Smooth muscle cell (in vitro differentiated cells): ENCODE measurements at regions not wholly inside any gene's neighbourhood (a gene's known extent, or its start where the extent isn't known, plus 50 kb on each side); places are given as distances from the start of the nearest gene placed in this dataset.

Source experiments
- DNase-seq: peaks from one replicate; lab custom pipeline; 2025; ENCODE audit not compliant: unreplicated experiment; lab: John Stamatoyannopoulos, UW
- H2AFZ ChIP-seq: fragments of 200-600 bp; sonication (generic); 2 replicates; pipeline ENCODE4 v1.6.0; 2016; ENCODE audit warnings: antibody characterized with exemption, low read depth, mild to moderate bottlenecking
- H3F3A ChIP-seq: fragments of 200-600 bp; sonication (generic); 2 replicates; pipeline ENCODE4 v1.6.0; 2017; ENCODE audit warnings: antibody characterized with exemption, low read depth
- H3K27ac ChIP-seq: fragments of 200-600 bp; sonication (generic); 2 replicates; pipeline ENCODE4 v1.5.1; 2016; ENCODE audit warnings: low read depth, mild to moderate bottlenecking
- H3K27me3 ChIP-seq: fragments of 200-600 bp; sonication (generic); 2 replicates; pipeline ENCODE4 v1.6.1; 2016; ENCODE audit warnings: low read depth, mild to moderate bottlenecking
- H3K36me3 ChIP-seq: fragments of 200-600 bp; sonication (generic); 2 replicates; pipeline ENCODE4 v1.5.1; 2016; ENCODE audit warnings: low read depth
- H3K4me1 ChIP-seq: fragments of 200-600 bp; sonication (generic); 2 replicates; pipeline ENCODE4 v1.5.1; 2016; ENCODE audit warnings: low read depth
- H3K4me2 ChIP-seq: fragments of 200-600 bp; sonication (generic); 2 replicates; pipeline ENCODE4 v1.6.0; 2016; ENCODE audit warnings: mild to moderate bottlenecking
- H3K4me3 ChIP-seq: fragments of 200-600 bp; sonication (generic); 2 replicates; pipeline ENCODE4 v1.5.1; 2016; ENCODE audit warnings: mild to moderate bottlenecking
- H3K79me2 ChIP-seq: fragments of 200-600 bp; sonication (generic); 2 replicates; pipeline ENCODE4 v1.6.0; 2016; ENCODE audit warnings: low read depth, mild to moderate bottlenecking
- H3K9ac ChIP-seq: fragments of 200-600 bp; sonication (generic); 2 replicates; pipeline ENCODE4 v1.6.0; 2016; ENCODE audit warnings: low read depth
- H3K9me3 ChIP-seq: fragments of 200-600 bp; sonication (generic); replicated peaks from 2 replicates; pipeline ENCODE4 v1.5.1; 2016; ENCODE audit warnings: low read depth
- H4K20me1 ChIP-seq: fragments of 200-600 bp; sonication (generic); 2 replicates; pipeline ENCODE4 v1.6.0; 2016; ENCODE audit warnings: low read depth
- WGBS: methylation state at CpG from one replicate; pipeline ENCODE4 v1.1.7; 2016; ENCODE audit warnings: low lambda C conversion rate; 5-methylcytosine and 5-hydroxymethylcytosine counted together
- TF ChIP-seq, protein P1 (sequence below): fragments of 200-600 bp; sonication (generic); IDR thresholded peaks from 2 replicates; pipeline ENCODE4 v1.5.1; 2017; ENCODE audit warnings: borderline replicate concordance, mild to moderate bottlenecking, antibody characterized with exemption; ENCODE audit not compliant: insufficient read depth, poor library complexity, severe bottlenecking

DNA sequence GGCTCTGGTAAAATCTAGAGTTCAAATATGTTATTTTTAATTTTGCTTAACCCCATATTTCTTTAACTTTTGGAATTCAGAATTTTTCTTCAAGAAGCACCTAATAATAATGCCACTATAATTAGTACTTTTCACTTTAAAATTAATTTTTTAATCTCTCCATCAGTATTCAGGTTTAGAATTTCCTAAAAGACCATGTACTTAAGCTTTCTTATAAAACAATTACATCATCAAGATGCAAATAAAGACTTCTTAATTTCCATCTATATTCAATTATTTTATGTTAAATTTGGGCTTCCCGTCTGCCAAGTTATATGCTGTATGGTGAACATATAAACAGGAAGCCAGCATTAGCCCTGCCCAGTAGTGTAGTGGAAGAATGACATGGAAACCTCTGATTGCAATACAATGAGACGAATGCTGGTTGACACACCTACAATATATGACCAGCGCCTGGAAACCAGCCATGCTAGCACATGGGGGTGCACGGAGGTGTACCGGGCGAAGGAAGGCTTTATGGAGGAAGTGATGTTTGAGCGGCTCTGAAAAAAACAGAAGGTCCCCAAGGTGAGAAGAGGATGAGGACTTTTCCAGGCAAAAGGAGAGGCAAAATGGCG, 82.2 kb downstream of the LLPH start:
- H3K4me3 ChIP-seq, result no peak overlapping the region
- TF ChIP-seq, protein P1, sequence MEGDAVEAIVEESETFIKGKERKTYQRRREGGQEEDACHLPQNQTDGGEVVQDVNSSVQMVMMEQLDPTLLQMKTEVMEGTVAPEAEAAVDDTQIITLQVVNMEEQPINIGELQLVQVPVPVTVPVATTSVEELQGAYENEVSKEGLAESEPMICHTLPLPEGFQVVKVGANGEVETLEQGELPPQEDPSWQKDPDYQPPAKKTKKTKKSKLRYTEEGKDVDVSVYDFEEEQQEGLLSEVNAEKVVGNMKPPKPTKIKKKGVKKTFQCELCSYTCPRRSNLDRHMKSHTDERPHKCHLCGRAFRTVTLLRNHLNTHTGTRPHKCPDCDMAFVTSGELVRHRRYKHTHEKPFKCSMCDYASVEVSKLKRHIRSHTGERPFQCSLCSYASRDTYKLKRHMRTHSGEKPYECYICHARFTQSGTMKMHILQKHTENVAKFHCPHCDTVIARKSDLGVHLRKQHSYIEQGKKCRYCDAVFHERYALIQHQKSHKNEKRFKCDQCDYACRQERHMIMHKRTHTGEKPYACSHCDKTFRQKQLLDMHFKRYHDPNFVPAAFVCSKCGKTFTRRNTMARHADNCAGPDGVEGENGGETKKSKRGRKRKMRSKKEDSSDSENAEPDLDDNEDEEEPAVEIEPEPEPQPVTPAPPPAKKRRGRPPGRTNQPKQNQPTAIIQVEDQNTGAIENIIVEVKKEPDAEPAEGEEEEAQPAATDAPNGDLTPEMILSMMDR, result no peak
- no peaks in the 10 kb centered on the region for H3F3A ChIP-seq
- no peaks in the 10 kb centered on the region for H3K79me2 ChIP-seq
- no peak overlapping the region for H3K27ac ChIP-seq
- no peaks in the 10 kb centered on the region for H3K9me3 ChIP-seq
- no peaks in the 10 kb centered on the region for H3K27me3 ChIP-seq
- no peak overlapping the region for H3K4me2 ChIP-seq
- H3K4me1 ChIP-seq, result no peaks in the 10 kb centered on the region
- H3K36me3 ChIP-seq, result no peaks in the 10 kb centered on the region
- WGBS, result 94% methylated on average over 8 of the region's 8 CpGs
- no peaks in the 10 kb centered on the region for H4K20me1 ChIP-seq
- no peak for DNase-seq
- H2AFZ ChIP-seq, result no peak overlapping the region
- no peak overlapping the region for H3K9ac ChIP-seq

DNA sequence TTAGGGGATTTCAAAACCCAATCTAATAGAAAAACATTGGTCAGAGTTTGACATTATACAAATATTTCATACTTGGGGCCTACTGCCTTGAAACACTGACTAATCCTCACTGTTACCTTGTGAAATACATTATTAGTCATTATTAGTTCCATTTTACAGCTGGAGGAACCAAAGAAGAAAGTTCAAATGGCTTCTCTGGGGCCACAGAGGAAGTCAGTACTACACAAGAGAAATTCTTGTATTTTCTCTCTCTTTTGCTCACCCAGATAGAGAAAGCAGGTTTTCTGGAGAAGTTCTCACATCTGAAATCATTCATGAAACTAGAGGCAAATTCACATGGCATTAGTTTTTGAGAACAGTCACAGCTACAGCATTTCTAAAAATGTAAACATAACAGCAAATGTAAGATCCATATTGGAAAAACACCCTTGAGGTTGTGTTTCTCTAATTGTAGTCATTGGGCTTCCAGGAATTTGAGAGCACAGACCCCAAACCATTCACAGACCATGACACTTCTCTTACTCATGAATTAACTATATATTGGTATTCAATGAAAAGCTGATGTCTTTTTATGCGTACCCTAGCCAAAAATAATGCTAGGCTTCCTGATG, 83.0 kb downstream of the LLPH start:
- DNase-seq, result no peak
- no peak overlapping the region for H3K4me2 ChIP-seq
- no peaks in the 10 kb centered on the region for H3K27me3 ChIP-seq
- H3K9ac ChIP-seq, result no peak overlapping the region
- peak overlapping the region; percentile 26 for H2AFZ ChIP-seq
- no peak overlapping the region for H3K4me3 ChIP-seq
- H3K4me1 ChIP-seq, result no peaks in the 10 kb centered on the region
- no peaks in the 10 kb centered on the region for H3F3A ChIP-seq
- no peak overlapping the region for H3K27ac ChIP-seq
- H3K9me3 ChIP-seq, result no peaks in the 10 kb centered on the region
- TF ChIP-seq, protein P1, result no peak
- WGBS, result 97% methylated on average over 1 of the region's 1 CpG
- H4K20me1 ChIP-seq, result no peaks in the 10 kb centered on the region
- no peaks in the 10 kb centered on the region for H3K79me2 ChIP-seq
- no peaks in the 10 kb centered on the region for H3K36me3 ChIP-seq

DNA sequence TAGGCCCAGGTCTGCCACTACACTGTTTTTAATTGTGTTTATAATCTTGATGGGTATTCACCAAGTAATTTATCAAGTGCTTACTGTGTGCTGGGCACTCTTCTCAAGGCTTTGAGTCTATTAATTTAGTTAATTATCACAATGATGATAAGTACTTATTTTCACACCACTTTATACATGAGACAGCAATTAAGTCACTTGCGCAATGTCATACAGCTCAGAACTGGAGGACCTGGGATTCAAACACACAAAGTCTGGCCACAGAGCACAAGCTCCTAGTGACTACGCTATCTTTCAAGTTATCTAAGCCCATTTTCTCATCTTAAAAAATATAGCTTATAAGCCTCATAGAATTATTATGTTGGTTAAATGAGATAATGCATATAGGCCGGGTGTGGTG, 85.0 kb downstream of the LLPH start:
- no peaks in the 10 kb centered on the region for H3K79me2 ChIP-seq
- no peak overlapping the region for H3K4me2 ChIP-seq
- no peak for DNase-seq
- TF ChIP-seq, protein P1, result no peak
- 98% methylated on average over 3 of the region's 3 CpGs for WGBS
- no peak overlapping the region for H3K9ac ChIP-seq
- H4K20me1 ChIP-seq, result no peaks in the 10 kb centered on the region
- no peaks in the 10 kb centered on the region for H3F3A ChIP-seq
- H3K27me3 ChIP-seq, result no peaks in the 10 kb centered on the region
- no peak overlapping the region for H3K4me3 ChIP-seq
- no peak overlapping the region for H3K27ac ChIP-seq
- no peak overlapping the region for H2AFZ ChIP-seq
- no peaks in the 10 kb centered on the region for H3K36me3 ChIP-seq
- H3K4me1 ChIP-seq, result no peaks in the 10 kb centered on the region
- no peaks in the 10 kb centered on the region for H3K9me3 ChIP-seq

DNA sequence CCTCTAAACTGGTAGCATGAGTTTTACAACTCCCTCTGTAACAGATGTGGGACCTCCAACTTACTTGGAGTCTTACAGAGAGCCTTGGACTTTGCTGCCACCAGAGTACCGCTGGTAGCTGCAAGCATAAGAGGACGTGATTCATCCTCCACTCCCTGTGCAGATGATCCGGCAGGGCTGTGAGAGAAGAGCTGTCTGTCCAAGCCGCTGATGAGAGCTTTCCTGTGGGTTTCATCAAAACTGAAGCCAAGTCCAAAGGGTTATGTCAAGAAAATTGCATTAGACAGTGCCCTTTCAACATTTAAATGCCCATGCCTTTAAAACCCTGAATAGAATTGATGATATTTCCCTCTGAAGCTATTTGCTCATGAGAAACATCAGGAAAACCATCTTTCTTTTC, 85.8 kb downstream of the LLPH start:
- 15% methylated on average over 4 of the region's 4 CpGs for WGBS
- Histone ChIP-seq H3K79me2 (no peaks in the 10 kb centered on the region), H3K9ac (no peak overlapping the region), H3F3A (no peaks in the 10 kb centered on the region), H3K27me3 (no peaks in the 10 kb centered on the region), H4K20me1 (no peaks in the 10 kb centered on the region), H3K9me3 (no peaks in the 10 kb centered on the region), H3K4me2 (no peak overlapping the region), H3K4me1 (no peaks in the 10 kb centered on the region), H3K27ac (no peak overlapping the region), H2AFZ (peak overlapping the region; percentile 48), H3K36me3 (no peaks in the 10 kb centered on the region), H3K4me3 (no peak overlapping the region)
- TF ChIP-seq, protein P1, result no peak
- DNase-seq, result no peak
